Activated CD4-positive, alpha-beta T cell treated with anti-CD3 and anti-CD28 coated beads, Interleukin-2, amount 10 ng/mL, durations not matched to agents 24 days and 14 days (primary cell): ENCODE measurements at regions not wholly inside any gene's neighbourhood (a gene's known extent, or its start where the extent isn't known, plus 50 kb on each side); places are given as distances from the start of the nearest gene placed in this dataset.

Experiments used
- DNase-seq: peaks from one replicate; pipeline ENCODE4 v3.0.0; 2022
- H3K27ac Mint-ChIP-seq: one replicate; pipeline ENCODE4 v1.8.0; 2022; ENCODE audit warnings: mild to moderate bottlenecking, mixed read lengths
- H3K27me3 Mint-ChIP-seq: one replicate; pipeline ENCODE4 v1.8.0; 2022; ENCODE audit warnings: mixed read lengths
- H3K36me3 Mint-ChIP-seq: one replicate; pipeline ENCODE4 v1.8.0; 2022; ENCODE audit warnings: low read depth, mild to moderate bottlenecking, mixed read lengths
- H3K4me1 Mint-ChIP-seq: one replicate; pipeline ENCODE4 v1.8.0; 2021; ENCODE audit warnings: mixed read lengths
- H3K4me3 Mint-ChIP-seq: one replicate; pipeline ENCODE4 v1.8.0; 2022; ENCODE audit warnings: mild to moderate bottlenecking, moderate library complexity, mixed read lengths
- H3K9me3 Mint-ChIP-seq: one replicate; pipeline ENCODE4 v1.8.0; 2021; ENCODE audit warnings: mixed read lengths
- intact Hi-C: fragments of 100-400 bp; cut with micrococcal nuclease; formaldehyde crosslinking; loops from one replicate; pipeline ENCODE4 v1.15.1; 2023

DNA sequence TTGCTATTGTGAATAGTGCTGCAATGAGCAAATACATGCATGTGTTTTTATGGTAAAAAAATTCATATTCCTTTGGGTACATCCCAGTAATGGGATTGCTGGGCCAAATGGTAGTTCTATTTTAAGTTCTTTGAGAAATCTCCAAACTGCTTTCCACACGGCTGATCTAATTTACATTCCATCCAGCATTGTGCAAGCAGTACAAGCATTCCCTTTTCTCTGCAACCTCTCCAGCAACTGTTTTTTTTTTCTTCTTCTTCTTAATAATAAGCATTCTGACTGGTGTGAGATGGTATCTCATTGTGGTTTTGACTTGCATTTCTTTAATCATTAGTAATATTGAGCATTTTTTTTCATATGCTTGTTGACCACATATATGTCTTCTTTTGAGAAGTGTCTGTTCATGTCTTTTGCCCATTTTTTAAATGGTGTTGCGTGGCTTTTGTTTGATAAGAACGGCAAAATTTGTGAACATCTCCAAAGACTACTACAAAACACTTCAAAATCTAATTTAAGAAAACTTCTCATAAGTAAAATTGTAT is 136.1 kb upstream of the MYO3A start:
- no peak overlapping the region for H3K27ac Mint-ChIP-seq
- intact Hi-C loops: no loop called here
- H3K27me3 Mint-ChIP-seq: no peaks in the 10 kb centered on the region
- H3K36me3 Mint-ChIP-seq: no peaks in the 10 kb centered on the region
- no peaks in the 10 kb centered on the region for H3K4me1 Mint-ChIP-seq
- DNase-seq: no peak
- H3K4me3 Mint-ChIP-seq: no peak overlapping the region
- no peaks in the 10 kb centered on the region for H3K9me3 Mint-ChIP-seq

DNA sequence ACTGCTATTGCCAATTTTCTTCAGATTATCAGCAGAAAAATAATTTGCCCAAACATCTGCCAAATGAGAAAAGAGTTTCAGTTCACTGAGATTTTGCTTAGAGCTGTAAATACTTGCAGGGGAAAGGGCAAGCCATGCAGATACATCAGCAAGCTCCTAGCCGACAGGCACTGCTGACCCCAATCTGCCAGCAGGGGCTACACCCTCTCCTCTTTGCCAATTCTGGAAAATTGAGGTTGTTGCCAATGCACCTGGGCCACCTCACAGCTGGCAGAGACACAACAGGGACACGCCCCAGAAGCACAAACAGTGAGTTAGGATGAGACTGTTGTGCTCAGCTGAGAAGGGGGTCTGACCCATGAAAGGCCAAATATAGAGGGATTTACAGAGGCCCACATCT is 129.5 kb upstream of the MYO3A start:
- intact Hi-C loops: no loop called here
- peak; percentile 43 for DNase-seq
- Mint-ChIP-seq H3K4me3 (no peak overlapping the region), H3K9me3 (no peaks in the 10 kb centered on the region), H3K27ac (no peak overlapping the region), H3K27me3 (no peaks in the 10 kb centered on the region), H3K36me3 (no peaks in the 10 kb centered on the region), H3K4me1 (no peaks in the 10 kb centered on the region)

DNA sequence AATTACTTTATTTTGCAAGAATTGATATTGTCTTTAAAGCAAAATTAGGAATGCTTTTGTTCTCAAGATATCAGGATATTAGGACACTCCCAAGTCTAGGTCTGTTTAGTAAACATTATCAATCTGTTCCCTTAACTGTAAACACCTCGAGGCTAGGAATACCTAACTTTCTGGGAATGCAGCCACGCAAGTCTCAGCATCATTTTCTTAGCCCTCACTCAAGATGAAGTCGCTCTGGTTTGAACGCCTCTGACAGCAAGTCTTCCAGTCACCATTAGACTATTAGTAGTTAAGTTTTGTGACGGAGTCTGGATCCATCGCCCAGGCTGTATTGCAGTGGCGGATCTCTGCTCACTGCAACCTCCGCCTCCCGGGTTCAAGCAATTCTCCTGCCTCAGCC is 128.0 kb upstream of the MYO3A start:
- intact Hi-C loops: no loop called here
- no peaks in the 10 kb centered on the region for H3K9me3 Mint-ChIP-seq
- no peaks in the 10 kb centered on the region for H3K4me1 Mint-ChIP-seq
- no peaks in the 10 kb centered on the region for H3K27me3 Mint-ChIP-seq
- DNase-seq: peak; percentile 12
- no peak overlapping the region for H3K4me3 Mint-ChIP-seq
- no peak overlapping the region for H3K27ac Mint-ChIP-seq
- no peaks in the 10 kb centered on the region for H3K36me3 Mint-ChIP-seq

DNA sequence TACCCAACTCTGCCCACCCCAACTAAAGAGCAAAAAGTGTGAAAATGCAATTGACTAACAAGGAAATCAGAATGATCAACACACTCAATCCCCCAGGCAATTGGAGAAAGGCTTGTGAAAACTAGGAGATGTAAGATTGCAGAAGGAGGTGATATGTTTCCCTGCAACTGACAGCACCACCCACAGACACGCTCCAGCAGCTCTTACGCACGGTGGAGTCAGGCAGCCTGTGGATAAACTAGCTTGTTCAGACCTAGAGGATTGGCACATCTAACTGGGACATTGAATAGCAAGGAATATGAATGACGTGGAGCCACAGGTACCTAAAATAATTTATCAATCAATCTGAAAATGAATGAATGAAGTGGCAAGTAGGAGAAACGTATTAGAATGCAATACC is 125.7 kb upstream of the MYO3A start:
- Mint-ChIP-seq H3K27ac (no peak overlapping the region), H3K27me3 (no peaks in the 10 kb centered on the region), H3K4me3 (no peak overlapping the region), H3K9me3 (no peaks in the 10 kb centered on the region), H3K4me1 (no peaks in the 10 kb centered on the region), H3K36me3 (no peaks in the 10 kb centered on the region)
- DNase-seq: peak; percentile 24
- intact Hi-C loops: no loop called here

DNA sequence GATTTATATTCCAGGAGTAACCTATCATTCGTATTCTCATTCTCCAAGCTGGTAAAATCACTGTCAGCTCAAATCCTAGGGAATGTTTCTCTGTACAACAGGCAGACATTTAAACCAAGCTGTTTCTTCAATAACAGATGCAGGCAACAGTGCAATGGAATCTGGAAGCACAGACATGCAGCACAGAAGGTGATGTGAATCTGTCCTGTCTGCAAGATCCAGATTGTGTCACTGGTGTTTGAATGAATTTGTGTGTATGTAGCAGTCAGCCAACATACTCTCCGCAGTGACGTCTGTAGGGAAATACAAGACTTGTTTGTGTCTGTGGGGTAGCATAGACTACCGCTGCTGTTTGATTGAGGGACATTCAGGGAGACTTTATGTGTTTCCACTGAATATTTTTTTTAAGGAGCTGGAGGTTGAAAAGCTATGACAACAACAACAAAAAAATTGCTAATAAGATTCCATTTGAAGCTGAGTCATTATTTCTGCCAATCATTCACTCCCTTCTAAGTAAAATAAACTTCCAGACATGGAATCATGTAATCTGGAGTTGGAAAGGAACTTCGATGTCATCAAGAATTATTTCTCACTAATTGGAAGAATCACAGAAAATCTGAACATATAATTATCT is 122.9 kb upstream of the MYO3A start:
- Mint-ChIP-seq H3K36me3 (no peaks in the 10 kb centered on the region), H3K9me3 (no peaks in the 10 kb centered on the region), H3K27ac (no peak overlapping the region), H3K27me3 (no peaks in the 10 kb centered on the region), H3K4me3 (no peak overlapping the region), H3K4me1 (no peaks in the 10 kb centered on the region)
- intact Hi-C loops: no loop called here
- DNase-seq: peak; percentile 41

DNA sequence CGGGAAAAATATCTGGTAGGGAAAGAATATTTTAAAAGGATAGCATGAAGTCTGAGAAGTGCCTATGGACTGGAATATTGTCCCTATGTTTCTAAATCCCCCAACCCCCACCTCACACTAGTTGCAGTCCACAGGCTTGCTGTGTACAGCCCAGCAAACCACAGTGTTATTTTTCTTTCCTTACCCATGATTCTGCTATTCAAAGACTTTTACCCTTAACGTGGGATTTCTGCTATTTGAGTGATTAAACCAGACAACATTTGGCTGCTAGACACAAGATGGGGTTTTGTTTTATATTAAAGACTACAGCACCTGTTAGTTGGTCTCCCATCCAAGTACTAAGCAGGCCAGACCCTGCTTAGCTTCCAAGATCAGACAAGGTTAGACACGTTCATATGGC is 120.5 kb upstream of the MYO3A start:
- H3K9me3 Mint-ChIP-seq: no peaks in the 10 kb centered on the region
- no peak overlapping the region for H3K27ac Mint-ChIP-seq
- H3K4me3 Mint-ChIP-seq: no peak overlapping the region
- no peaks in the 10 kb centered on the region for H3K4me1 Mint-ChIP-seq
- intact Hi-C loops: no loop called here
- DNase-seq: peak; percentile 4
- no peaks in the 10 kb centered on the region for H3K36me3 Mint-ChIP-seq
- no peaks in the 10 kb centered on the region for H3K27me3 Mint-ChIP-seq

DNA sequence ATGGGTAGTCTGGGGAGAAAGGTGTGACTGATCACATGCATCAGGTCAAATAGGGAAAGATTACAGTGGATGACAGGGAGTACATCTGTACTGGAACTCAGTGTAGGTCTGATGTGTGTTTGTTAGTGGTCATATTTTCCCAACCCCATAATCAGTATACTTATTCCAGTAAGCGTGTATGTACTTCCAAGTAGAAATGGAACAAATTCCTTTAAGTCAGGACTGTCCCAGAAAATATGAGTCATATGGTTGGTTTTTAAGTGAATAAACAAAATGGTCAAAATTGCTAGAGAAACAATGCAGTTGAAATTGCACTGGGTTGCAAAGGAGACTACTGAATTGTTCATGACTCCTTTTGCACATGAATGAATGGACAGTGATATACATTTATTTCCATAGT is 118.8 kb upstream of the MYO3A start:
- Mint-ChIP-seq H3K27me3 (no peaks in the 10 kb centered on the region), H3K9me3 (no peaks in the 10 kb centered on the region), H3K4me1 (no peaks in the 10 kb centered on the region), H3K27ac (no peak overlapping the region), H3K4me3 (no peak overlapping the region), H3K36me3 (no peaks in the 10 kb centered on the region)
- intact Hi-C loops: no loop called here
- DNase-seq: peak; percentile 7

DNA sequence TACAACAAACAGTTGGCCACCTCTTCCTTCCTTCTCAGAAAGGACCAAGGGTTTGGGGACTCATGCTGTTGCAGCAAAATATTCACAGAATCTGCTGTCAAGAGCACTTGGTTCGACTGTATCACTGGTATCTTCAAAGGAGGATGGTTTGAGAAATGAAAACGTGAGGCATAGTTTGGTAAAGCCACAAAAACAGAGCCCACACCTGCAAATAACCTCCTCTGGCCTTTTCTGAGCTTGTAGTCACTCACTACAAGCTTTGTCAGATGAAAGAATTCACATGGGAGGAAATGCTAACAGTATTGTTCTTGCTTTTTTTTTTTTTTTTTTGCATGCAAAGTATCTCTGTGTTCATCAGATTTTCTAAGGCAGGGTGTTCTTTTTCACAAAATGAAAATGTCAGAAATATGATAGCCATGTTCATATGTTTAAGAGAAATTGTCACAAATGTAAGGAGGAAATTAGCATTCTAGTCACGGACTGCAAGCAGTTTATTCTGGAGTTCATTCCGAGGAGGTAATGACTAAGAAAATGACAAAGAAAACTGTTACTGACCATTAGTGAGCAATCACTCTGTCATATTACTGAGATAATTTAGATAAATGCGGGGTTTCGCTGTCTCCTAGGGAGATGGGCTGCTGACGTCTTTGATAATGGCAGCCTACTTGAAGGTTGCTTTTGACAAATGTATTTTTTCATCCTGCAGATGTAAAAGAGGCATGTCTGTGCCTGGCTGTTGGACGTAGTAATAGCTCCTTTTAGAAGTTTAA is 117.8 kb upstream of the MYO3A start:
- Mint-ChIP-seq H3K36me3 (no peaks in the 10 kb centered on the region), H3K9me3 (no peaks in the 10 kb centered on the region), H3K4me3 (no peak overlapping the region), H3K4me1 (peaks cover 5% of the 10 kb centered on the region), H3K27ac (no peak overlapping the region), H3K27me3 (no peaks in the 10 kb centered on the region)
- peak; percentile 6 for DNase-seq
- intact Hi-C loops: no loop called here

DNA sequence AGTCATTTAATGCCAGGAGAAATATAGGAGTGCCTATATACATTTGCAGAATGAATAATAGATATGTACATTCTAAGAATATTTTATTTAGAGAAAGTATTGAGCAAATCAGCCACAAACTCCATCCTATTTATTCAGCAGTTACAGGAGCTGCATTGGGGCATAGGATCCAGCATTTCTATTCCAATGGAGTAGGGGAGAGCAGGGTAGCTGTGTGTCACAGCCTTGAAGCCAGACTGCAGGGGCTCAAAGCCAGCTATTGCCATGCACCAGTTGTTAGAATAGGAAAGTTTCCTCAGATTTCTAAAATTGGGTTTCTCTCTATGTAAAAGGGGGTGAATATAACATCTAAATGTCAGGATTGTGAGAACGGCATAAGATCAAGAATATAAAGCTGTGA is 116.8 kb upstream of the MYO3A start:
- intact Hi-C loops: no loop called here
- Mint-ChIP-seq H3K4me1 (peaks cover 5% of the 10 kb centered on the region), H3K9me3 (no peaks in the 10 kb centered on the region), H3K27ac (no peak overlapping the region), H3K27me3 (no peaks in the 10 kb centered on the region), H3K36me3 (no peaks in the 10 kb centered on the region), H3K4me3 (no peak overlapping the region)
- DNase-seq: peak; percentile 9

DNA sequence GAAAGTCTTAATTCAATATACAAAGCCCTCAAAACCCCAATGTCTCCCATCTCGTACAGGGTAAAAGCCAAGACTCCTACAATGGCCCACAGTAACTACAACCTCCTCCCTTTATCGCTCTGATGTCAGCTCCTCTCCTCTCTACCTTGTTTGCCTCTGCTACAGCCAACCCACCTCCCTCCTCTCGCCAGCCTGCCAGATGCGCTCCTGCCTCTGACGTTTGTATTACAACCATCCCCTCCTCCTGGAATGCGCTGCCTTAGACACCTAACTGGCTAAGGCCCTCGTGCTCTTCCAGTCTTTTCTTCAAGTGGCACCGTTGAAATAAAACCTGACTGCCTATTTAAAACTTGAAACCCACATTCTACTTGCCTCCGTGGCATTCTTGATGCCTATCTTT is 115.3 kb upstream of the MYO3A start:
- Mint-ChIP-seq H3K27ac (no peak overlapping the region), H3K36me3 (no peaks in the 10 kb centered on the region), H3K27me3 (no peaks in the 10 kb centered on the region), H3K4me1 (peaks cover 5% of the 10 kb centered on the region), H3K9me3 (no peaks in the 10 kb centered on the region), H3K4me3 (no peak overlapping the region)
- DNase-seq: no peak
- intact Hi-C loops: no loop called here

DNA sequence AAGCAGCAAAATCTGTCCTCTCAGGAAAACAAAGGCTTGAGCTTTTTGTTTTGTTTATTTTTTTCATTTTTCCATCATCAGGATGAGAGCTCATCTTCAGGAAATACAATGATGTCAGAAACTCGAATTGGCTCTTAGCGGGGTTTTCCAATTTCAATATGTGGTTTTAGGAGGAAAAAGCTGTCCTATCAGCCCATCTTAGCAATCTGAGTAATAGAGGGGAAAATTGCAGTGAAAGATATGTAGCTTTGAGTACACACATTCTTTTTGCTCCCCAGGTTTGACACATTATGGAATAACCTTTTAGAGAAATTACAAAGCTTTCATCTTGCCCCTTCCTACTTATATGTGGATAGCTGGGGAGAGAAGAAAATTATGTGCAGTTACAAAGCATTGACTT is 113.6 kb upstream of the MYO3A start:
- H3K9me3 Mint-ChIP-seq: no peaks in the 10 kb centered on the region
- no peaks in the 10 kb centered on the region for H3K36me3 Mint-ChIP-seq
- peak overlapping the region; percentile 26 for H3K4me3 Mint-ChIP-seq
- H3K27ac Mint-ChIP-seq: no peak overlapping the region
- H3K4me1 Mint-ChIP-seq: peaks cover 5% of the 10 kb centered on the region
- intact Hi-C loops: no loop called here
- H3K27me3 Mint-ChIP-seq: no peaks in the 10 kb centered on the region
- DNase-seq: peak; percentile 8

DNA sequence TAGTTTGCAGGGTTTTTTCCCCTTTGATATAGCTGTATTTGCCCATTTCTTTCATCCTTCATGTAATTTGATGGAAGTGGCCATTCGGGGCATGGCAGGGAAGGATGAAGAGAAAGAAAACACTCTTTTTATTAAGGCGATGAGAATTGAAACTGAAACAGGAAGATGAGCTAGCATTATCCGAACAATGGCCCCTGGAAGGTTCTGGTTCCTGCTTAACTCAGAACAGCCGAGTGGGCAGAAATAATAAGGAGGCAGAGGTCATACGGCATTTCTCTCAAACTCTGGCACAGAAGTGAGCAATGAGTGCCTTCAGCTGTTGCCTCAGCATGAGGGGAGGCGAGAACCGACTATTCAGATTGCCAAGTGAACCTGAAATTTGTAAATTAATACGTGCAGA is 113.2 kb upstream of the MYO3A start:
- H3K4me1 Mint-ChIP-seq: peaks cover 5% of the 10 kb centered on the region
- H3K36me3 Mint-ChIP-seq: no peaks in the 10 kb centered on the region
- H3K27ac Mint-ChIP-seq: no peak overlapping the region
- no peaks in the 10 kb centered on the region for H3K27me3 Mint-ChIP-seq
- intact Hi-C loops: no loop called here
- H3K9me3 Mint-ChIP-seq: no peaks in the 10 kb centered on the region
- peak overlapping the region; percentile 26 for H3K4me3 Mint-ChIP-seq
- DNase-seq: peak; percentile 43

DNA sequence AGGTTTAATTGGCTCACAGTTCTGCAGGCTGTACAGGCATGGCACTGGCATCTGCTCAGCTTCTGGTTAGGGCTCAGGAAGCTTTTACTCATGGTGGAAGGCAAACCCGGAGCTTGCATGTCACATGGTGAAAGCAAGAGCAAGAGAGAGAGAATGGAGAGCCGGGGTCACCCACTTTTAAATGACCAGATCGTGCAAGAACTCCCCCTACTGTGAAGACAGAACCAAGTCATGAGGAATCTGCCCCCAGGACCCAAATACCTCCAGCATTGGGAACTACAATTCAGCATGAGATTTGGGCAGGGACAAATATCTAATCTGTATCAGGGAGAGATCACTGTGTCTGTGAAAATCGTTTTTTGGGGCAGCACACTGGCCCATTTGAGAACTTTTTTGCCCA is 110.0 kb upstream of the MYO3A start:
- Mint-ChIP-seq H3K27me3 (no peaks in the 10 kb centered on the region), H3K27ac (no peak overlapping the region), H3K4me1 (peaks cover 5% of the 10 kb centered on the region), H3K9me3 (no peaks in the 10 kb centered on the region), H3K4me3 (no peak overlapping the region), H3K36me3 (no peaks in the 10 kb centered on the region)
- peak; percentile 23 for DNase-seq
- intact Hi-C loops: no loop called here

DNA sequence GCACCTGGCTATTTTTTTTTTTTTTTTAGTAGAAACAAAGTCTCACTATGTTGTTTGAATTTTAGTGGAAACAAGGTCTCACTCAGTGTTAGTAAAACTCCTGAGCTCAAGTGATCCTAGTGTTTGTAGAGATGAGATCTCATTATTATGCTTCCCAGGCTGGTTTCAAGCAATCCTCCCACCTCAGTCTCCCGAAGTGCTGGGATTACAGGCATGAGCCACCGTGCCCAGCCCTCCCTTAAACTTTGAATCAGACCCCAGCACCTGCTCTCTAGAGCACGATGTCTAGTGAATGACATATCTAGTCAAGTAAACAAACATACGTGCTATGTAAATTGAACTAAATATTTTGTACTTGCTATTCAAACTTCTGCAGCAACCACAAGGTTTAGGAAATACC is 105.6 kb upstream of the MYO3A start:
- DNase-seq: no peak
- no peaks in the 10 kb centered on the region for H3K4me1 Mint-ChIP-seq
- H3K4me3 Mint-ChIP-seq: no peak overlapping the region
- no peaks in the 10 kb centered on the region for H3K27me3 Mint-ChIP-seq
- H3K36me3 Mint-ChIP-seq: no peaks in the 10 kb centered on the region
- no peaks in the 10 kb centered on the region for H3K9me3 Mint-ChIP-seq
- H3K27ac Mint-ChIP-seq: no peak overlapping the region
- intact Hi-C loops: no loop called here
